Muscle layer of colon (tissue), 2 donors: ENCODE measurements at regions not wholly inside any gene's neighbourhood (a gene's known extent, or its start where the extent isn't known, plus 50 kb on each side); places are given as distances from the start of the nearest gene placed in this dataset.
"Not testable (repeated sequence)": the region's sequence is repeated elsewhere in the genome, so short reads cannot be mapped to it uniquely, and the experiment has no call there.

Source experiments
- H3K27ac ChIP-seq: one replicate; pipeline ENCODE4 v1.7.0; 2013; ENCODE audit warnings: low read depth, mild to moderate bottlenecking, low read length, moderate library complexity
- H3K27me3 ChIP-seq, 2 donors: one replicate each; pipeline ENCODE4 v1.7.0; 2013; ENCODE audit warnings: low read length in 2 of 2, mild to moderate bottlenecking in 2 of 2; ENCODE audit not compliant: insufficient read depth in 2 of 2, control insufficient read depth in 1 of 2
- H3K36me3 ChIP-seq: one replicate; pipeline ENCODE4 v1.7.0; 2013; ENCODE audit warnings: mild to moderate bottlenecking, low read length; ENCODE audit not compliant: insufficient read depth
- H3K4me1 ChIP-seq: one replicate; pipeline ENCODE4 v1.7.0; 2013; ENCODE audit warnings: mild to moderate bottlenecking, low read length; ENCODE audit not compliant: insufficient read depth
- H3K4me3 ChIP-seq, 2 donors: one replicate each; pipeline ENCODE4 v1.7.0; 2013; ENCODE audit warnings: low read length in 2 of 2, low read depth in 1 of 2, mild to moderate bottlenecking in 1 of 2, moderate library complexity in 1 of 2
- H3K9ac ChIP-seq: one replicate; pipeline ENCODE4 v1.7.0; 2013; ENCODE audit warnings: low read length
- H3K9me3 ChIP-seq: one replicate; pipeline ENCODE4 v1.7.0; 2013; ENCODE audit warnings: mild to moderate bottlenecking, low read length
- donor health status: abdominal sarcoma.
- donor health status: Adenocarcinoma of cecum.

DNA sequence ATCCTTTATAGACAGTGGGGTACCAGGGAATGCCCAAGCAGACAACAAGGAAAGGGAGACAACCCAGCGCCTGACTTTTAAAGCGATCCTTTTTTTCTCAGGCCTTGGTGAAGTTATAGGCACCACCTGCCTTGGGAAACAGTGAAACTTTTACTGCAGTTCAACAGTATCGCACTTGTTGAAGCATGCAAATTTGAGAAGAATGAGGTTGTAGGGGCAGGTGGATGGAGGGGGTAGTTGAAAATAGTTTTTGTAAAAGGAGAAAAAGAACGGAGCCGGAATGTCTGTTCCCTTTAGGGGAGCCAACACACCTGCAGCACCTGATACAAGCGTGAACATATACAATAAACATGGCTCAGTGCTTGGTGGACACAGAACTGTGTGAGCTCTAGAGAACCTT, 190.2 kb upstream of the NR3C1 start:
- no peak overlapping the region for H3K4me3 ChIP-seq
- H3K4me1 ChIP-seq: no peaks in the 10 kb centered on the region
- H3K9me3 ChIP-seq: no peaks in the 10 kb centered on the region
- H3K27ac ChIP-seq: no peak overlapping the region
- H3K27me3 ChIP-seq: no peaks in the 10 kb centered on the region
- no peak overlapping the region for H3K9ac ChIP-seq
- H3K36me3 ChIP-seq: no peaks in the 10 kb centered on the region

GRCh38 chr5:143592648-143593047, 189.2 kb upstream of the NR3C1 start:
- Histone ChIP-seq H3K4me3 (no peak overlapping the region), H3K36me3 (no peaks in the 10 kb centered on the region), H3K27me3 (no peaks in the 10 kb centered on the region), H3K27ac (no peak overlapping the region), H3K9me3 (no peaks in the 10 kb centered on the region), H3K4me1 (no peaks in the 10 kb centered on the region), H3K9ac (no peak overlapping the region)

GRCh38 chr5:143588933-143589662, 185.6 kb upstream of the NR3C1 start:
- H3K9ac ChIP-seq: no peak overlapping the region
- no peaks in the 10 kb centered on the region for H3K27me3 ChIP-seq
- H3K4me1 ChIP-seq: no peaks in the 10 kb centered on the region
- H3K9me3 ChIP-seq: no peaks in the 10 kb centered on the region
- no peaks in the 10 kb centered on the region for H3K36me3 ChIP-seq
- H3K4me3 ChIP-seq: no peak overlapping the region
- H3K27ac ChIP-seq: no peak overlapping the region

- H3K9ac ChIP-seq, H3K27ac ChIP-seq, H3K4me1 ChIP-seq, H3K4me3 ChIP-seq, H3K27me3 ChIP-seq, H3K36me3 ChIP-seq, H3K9me3 ChIP-seq: not testable (repeated sequence)
Measured at GRCh38 chr5:143588121-143588520, 184.6 kb upstream of the NR3C1 start.

DNA sequence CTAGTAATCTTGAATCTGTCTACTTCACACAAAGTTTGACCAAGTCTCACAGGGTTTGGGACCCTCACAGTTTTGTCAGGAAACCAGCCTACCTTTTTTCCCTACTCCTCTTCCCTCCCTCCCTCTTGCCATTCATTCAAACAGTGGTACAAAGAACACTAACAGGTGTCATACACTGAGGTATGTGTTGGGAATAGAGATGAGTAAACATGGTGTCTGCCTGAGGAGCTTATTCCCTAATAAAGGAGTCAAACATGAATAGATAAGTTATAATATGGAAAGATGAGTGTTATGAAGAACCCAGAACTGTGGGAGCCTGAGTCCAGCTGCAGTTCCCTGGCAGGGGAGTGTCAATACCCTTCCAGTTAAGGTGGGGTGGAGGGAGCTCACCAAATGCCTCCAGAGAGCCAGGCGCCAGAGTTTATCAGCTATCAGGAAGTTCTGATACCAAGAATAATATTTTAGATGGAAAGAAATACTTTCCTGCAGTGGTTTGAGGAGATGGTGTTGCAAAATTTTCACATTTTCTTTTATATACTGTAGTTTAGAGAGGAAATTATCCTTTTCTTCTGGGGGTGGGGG, 183.4 kb upstream of the NR3C1 start:
- Histone ChIP-seq H3K27me3 (no peaks in the 10 kb centered on the region), H3K27ac (no peak overlapping the region), H3K4me3 (no peak overlapping the region), H3K9ac (no peak overlapping the region), H3K4me1 (no peaks in the 10 kb centered on the region), H3K36me3 (no peaks in the 10 kb centered on the region), H3K9me3 (no peaks in the 10 kb centered on the region)

DNA sequence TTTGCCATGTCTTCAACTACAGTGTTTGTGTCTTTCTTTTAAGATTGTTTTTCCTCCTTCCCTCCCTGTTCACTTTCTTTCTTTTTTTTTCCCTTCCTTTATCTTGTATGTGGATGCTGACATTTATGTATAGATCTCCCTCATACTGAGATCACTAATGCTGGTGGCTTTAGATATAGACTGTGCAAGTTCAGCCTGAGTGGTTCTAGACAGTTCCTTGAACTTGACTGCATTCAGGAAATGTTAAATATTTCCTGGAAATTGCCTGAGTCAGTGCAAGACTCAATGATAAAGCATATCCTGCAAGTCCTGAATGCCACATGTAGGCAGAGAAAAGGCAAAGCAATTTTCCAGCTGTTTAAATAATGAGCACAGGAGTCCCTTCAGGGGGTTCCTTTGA, 182.5 kb upstream of the NR3C1 start:
- H3K36me3 ChIP-seq: no peaks in the 10 kb centered on the region
- H3K4me3 ChIP-seq: no peak overlapping the region
- H3K9me3 ChIP-seq: no peaks in the 10 kb centered on the region
- no peaks in the 10 kb centered on the region for H3K27me3 ChIP-seq
- H3K9ac ChIP-seq: no peak overlapping the region
- H3K4me1 ChIP-seq: no peaks in the 10 kb centered on the region
- no peak overlapping the region for H3K27ac ChIP-seq

GRCh38 chr5:143583409-143583808, 179.9 kb upstream of the NR3C1 start:
- no peak overlapping the region for H3K4me3 ChIP-seq
- no peaks in the 10 kb centered on the region for H3K4me1 ChIP-seq
- H3K9ac ChIP-seq: no peak overlapping the region
- H3K27me3 ChIP-seq: no peaks in the 10 kb centered on the region
- H3K9me3 ChIP-seq: no peaks in the 10 kb centered on the region
- no peaks in the 10 kb centered on the region for H3K36me3 ChIP-seq
- no peak overlapping the region for H3K27ac ChIP-seq

- H3K4me3 ChIP-seq: no peak overlapping the region
- no peaks in the 10 kb centered on the region for H3K27me3 ChIP-seq
- no peaks in the 10 kb centered on the region for H3K4me1 ChIP-seq
- no peak overlapping the region for H3K9ac ChIP-seq
- H3K27ac ChIP-seq: no peak overlapping the region
- H3K36me3 ChIP-seq: no peaks in the 10 kb centered on the region
- H3K9me3 ChIP-seq: no peaks in the 10 kb centered on the region
Measured at GRCh38 chr5:143582869-143583268, 179.4 kb upstream of the NR3C1 start.

- no peak overlapping the region for H3K4me3 ChIP-seq
- no peaks in the 10 kb centered on the region for H3K27me3 ChIP-seq
- peaks cover 6% of the 10 kb centered on the region for H3K4me1 ChIP-seq
- no peak overlapping the region for H3K27ac ChIP-seq
- no peaks in the 10 kb centered on the region for H3K9me3 ChIP-seq
- no peak overlapping the region for H3K9ac ChIP-seq
- H3K36me3 ChIP-seq: no peaks in the 10 kb centered on the region
Measured at GRCh38 chr5:143582176-143582575, 178.7 kb upstream of the NR3C1 start.

DNA sequence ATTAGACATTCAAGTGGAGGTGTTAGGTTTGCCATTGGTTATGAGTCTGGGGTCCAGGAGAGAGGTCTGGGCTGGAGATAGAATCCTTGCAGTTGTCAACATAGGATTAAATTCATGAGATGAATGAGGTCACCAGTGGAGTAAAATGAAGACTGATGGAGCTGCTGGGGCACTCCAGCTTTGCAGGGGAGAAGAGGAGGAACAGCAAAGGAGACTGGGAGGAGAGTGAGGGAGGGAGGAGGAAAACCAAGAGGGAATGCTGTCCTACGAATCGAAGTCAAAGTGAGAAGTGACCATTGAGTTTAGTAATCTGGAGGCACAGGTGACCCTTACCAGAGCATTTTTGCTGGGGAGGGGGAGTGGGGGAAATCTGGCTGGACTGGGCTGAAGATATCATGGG, 178.2 kb upstream of the NR3C1 start:
- H3K4me3 ChIP-seq: no peak overlapping the region
- peaks cover 11% of the 10 kb centered on the region for H3K4me1 ChIP-seq
- H3K9ac ChIP-seq: no peak overlapping the region
- H3K27ac ChIP-seq: no peak overlapping the region
- no peaks in the 10 kb centered on the region for H3K9me3 ChIP-seq
- H3K27me3 ChIP-seq: no peaks in the 10 kb centered on the region
- no peaks in the 10 kb centered on the region for H3K36me3 ChIP-seq

DNA sequence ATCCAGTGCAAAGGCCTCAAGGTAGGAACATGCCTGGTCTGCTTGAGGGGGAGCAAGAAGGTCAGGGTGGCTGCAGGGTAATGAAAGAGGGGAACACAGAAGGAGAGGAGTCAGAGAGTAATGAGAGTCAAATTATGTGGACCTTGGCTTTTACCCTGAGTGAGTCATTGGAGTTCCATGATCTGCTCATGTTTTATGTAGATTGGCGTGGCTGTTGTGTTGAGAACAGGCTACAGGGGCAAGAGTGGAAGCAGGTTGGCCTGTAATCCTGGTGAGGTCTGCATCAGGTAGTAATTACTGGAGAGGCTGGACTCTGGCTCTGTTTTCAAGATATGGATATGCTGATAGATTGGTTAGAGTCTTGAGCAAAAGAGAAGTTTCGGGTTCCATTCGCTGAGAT, 177.7 kb upstream of the NR3C1 start:
- no peaks in the 10 kb centered on the region for H3K9me3 ChIP-seq
- H3K27me3 ChIP-seq: no peaks in the 10 kb centered on the region
- no peak overlapping the region for H3K4me3 ChIP-seq
- H3K36me3 ChIP-seq: no peaks in the 10 kb centered on the region
- no peak overlapping the region for H3K27ac ChIP-seq
- H3K4me1 ChIP-seq: peaks cover 14% of the 10 kb centered on the region
- no peak overlapping the region for H3K9ac ChIP-seq
